GM10266 (cell line): ENCODE measurements at regions not wholly inside any gene's neighbourhood (a gene's known extent, or its start where the extent isn't known, plus 50 kb on each side); places are given as distances from the start of the nearest gene placed in this dataset.

ENCODE experiments used
- DNase-seq: peaks from one replicate; pipeline ENCODE4 v3.0.0; 2012; ENCODE audit errors: extremely low spot score
- CTCF ChIP-seq: IDR thresholded peaks from 2 replicates; pipeline ENCODE4 v1.5.1; 2012; ENCODE audit warnings: mild to moderate bottlenecking, low read depth; ENCODE audit not compliant: control insufficient read depth, insufficient read depth; ENCODE audit errors: missing control alignments

GRCh38 chr17:77675816-77676215, 282.7 kb upstream of the TNRC6C start:
- no peak for TF ChIP-seq CTCF
- no peak for DNase-seq

GRCh38 chr17:77676237-77676661, 282.3 kb upstream of the TNRC6C start:
- DNase-seq = no peak

GRCh38 chr17:77677211-77677610, 281.3 kb upstream of the TNRC6C start:
- no peak for TF ChIP-seq CTCF
- DNase-seq = no peak

More at GRCh38 chr17:77676237-77676661, 282.3 kb upstream of the TNRC6C start:
- no peak for TF ChIP-seq CTCF

GRCh38 chr17:77677630-77678029, 280.9 kb upstream of the TNRC6C start:
- no peak for DNase-seq
- no peak for TF ChIP-seq CTCF

- DNase-seq = no peak
- no peak for TF ChIP-seq CTCF
These were observed 278.9 kb upstream of the TNRC6C start for GRCh38 chr17:77679589-77679988.

GRCh38 chr17:77681861-77682260, 276.6 kb upstream of the TNRC6C start:
- no peak for TF ChIP-seq CTCF
- no peak for DNase-seq

GRCh38 chr17:77684803-77685798, 273.4 kb upstream of the TNRC6C start:
- TF ChIP-seq CTCF = no peak
- no peak for DNase-seq
